Kidney epithelial cell (primary cell): ENCODE measurements at regions not wholly inside any gene's neighbourhood (a gene's known extent, or its start where the extent isn't known, plus 50 kb on each side); places are given as distances from the start of the nearest gene placed in this dataset.
A peak's percentile ranks its signal among the peaks of the same experiment; 100 is the strongest.

ENCODE experiments used
- DNase-seq: peaks from one replicate; pipeline ENCODE4 v3.0.0-alpha.2; 2010; ENCODE audit warnings: low read depth
- H3K27me3 ChIP-seq: 2 replicates; pipeline ENCODE4 v1.6.0; 2011; ENCODE audit warnings: low read length; ENCODE audit not compliant: control insufficient read depth, insufficient read depth
- H3K36me3 ChIP-seq: 2 replicates; pipeline ENCODE4 v1.5.1; 2011; ENCODE audit warnings: low read length; ENCODE audit not compliant: control insufficient read depth, insufficient read depth
- H3K4me3 ChIP-seq: 2 replicates; pipeline ENCODE4 v1.5.1; 2011; ENCODE audit warnings: low read depth, mild to moderate bottlenecking, control low read depth, low read length
- TF ChIP-seq, protein P1 (sequence below): IDR thresholded peaks from 2 replicates; pipeline ENCODE4 v1.5.1; 2011; ENCODE audit warnings: mild to moderate bottlenecking, moderate library complexity, low read length, control low read depth, inconsistent platforms; ENCODE audit not compliant: insufficient read depth, poor library complexity, severe bottlenecking

DNA sequence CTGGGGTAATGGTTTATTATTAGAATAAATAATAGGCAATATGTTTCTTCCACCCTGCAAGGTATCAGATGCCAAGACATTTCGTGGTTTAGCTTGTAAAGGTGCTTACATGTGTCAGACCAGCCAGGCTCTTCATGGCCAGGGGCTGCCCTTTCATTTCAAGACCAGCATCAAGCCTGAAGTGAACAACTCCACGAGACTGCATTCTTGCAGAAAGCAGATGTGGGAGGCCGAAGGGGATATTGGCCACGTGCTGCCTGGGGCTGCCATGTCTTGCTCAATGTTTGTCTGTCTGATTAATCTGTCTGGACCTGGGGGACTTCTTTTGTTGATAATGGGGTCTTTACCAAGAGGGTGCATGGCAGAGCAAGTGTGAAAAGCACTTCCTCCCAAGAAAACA lies 294.2 kb upstream of the RBFOX1 start:
- Histone ChIP-seq H3K36me3 (no peaks in the 10 kb centered on the region), H3K27me3 (no peaks in the 10 kb centered on the region), H3K4me3 (no peak overlapping the region)
- no peak for DNase-seq
- TF ChIP-seq, protein P1, sequence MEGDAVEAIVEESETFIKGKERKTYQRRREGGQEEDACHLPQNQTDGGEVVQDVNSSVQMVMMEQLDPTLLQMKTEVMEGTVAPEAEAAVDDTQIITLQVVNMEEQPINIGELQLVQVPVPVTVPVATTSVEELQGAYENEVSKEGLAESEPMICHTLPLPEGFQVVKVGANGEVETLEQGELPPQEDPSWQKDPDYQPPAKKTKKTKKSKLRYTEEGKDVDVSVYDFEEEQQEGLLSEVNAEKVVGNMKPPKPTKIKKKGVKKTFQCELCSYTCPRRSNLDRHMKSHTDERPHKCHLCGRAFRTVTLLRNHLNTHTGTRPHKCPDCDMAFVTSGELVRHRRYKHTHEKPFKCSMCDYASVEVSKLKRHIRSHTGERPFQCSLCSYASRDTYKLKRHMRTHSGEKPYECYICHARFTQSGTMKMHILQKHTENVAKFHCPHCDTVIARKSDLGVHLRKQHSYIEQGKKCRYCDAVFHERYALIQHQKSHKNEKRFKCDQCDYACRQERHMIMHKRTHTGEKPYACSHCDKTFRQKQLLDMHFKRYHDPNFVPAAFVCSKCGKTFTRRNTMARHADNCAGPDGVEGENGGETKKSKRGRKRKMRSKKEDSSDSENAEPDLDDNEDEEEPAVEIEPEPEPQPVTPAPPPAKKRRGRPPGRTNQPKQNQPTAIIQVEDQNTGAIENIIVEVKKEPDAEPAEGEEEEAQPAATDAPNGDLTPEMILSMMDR: no peak

- Histone ChIP-seq H3K27me3 (no peaks in the 10 kb centered on the region), H3K4me3 (no peak overlapping the region), H3K36me3 (no peaks in the 10 kb centered on the region)
- TF ChIP-seq, protein P1: no peak
- DNase-seq: no peak
Measured at GRCh38 chr16:7037495-7037894, 295.1 kb upstream of the RBFOX1 start.

DNA sequence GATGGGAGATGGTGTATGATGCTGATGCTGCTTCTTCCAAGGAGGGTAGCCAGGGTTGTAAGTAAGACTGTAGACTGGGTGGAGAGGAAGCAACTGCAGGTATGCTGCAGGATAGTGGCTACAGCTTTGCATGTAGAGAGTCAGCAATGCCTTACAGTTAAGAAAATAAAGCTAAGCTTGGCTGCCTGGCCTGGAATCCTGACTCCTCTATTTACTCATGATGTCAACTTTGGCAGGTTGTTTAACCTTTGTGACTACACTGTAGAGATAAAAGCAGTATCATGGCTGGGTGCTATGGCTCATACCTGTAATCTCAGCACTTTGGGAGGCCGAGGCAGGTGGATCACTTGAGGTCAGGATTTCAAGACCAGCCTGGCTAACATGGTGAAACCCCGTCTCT lies 301.6 kb upstream of the RBFOX1 start:
- no peaks in the 10 kb centered on the region for H3K36me3 ChIP-seq
- H3K4me3 ChIP-seq: no peak overlapping the region
- no peak for DNase-seq
- TF ChIP-seq, protein P1: no peak
- H3K27me3 ChIP-seq: no peaks in the 10 kb centered on the region

- DNase-seq: no peak
- no peak overlapping the region for H3K4me3 ChIP-seq
- H3K27me3 ChIP-seq: no peaks in the 10 kb centered on the region
- H3K36me3 ChIP-seq: no peaks in the 10 kb centered on the region
- TF ChIP-seq, protein P1: no peak
Measured at GRCh38 chr16:7027401-7027800, 305.2 kb upstream of the RBFOX1 start.

- H3K4me3 ChIP-seq: no peak overlapping the region
- DNase-seq: no peak
- H3K27me3 ChIP-seq: no peaks in the 10 kb centered on the region
- no peaks in the 10 kb centered on the region for H3K36me3 ChIP-seq
- TF ChIP-seq, protein P1: no peak
Measured at GRCh38 chr16:7026639-7027038, 306.0 kb upstream of the RBFOX1 start.

GRCh38 chr16:7025616-7026190 lies 306.9 kb upstream of the RBFOX1 start:
- no peaks in the 10 kb centered on the region for H3K36me3 ChIP-seq
- no peak for DNase-seq
- H3K27me3 ChIP-seq: no peaks in the 10 kb centered on the region
- no peak overlapping the region for H3K4me3 ChIP-seq
- TF ChIP-seq, protein P1: peak; percentile 50
